ENCODE measurements at regions not wholly inside any gene's neighbourhood (a gene's known extent, or its start where the extent isn't known, plus 50 kb on each side); places are given as distances from the start of the nearest gene placed in this dataset.
"Not testable (repeated sequence)": the region's sequence is repeated elsewhere in the genome, so short reads cannot be mapped to it uniquely, and the experiment has no call there.

- DNase-seq (ENCODE audit: low read depth in 2 of 2) = no peak
Observed at GRCh38 chr2:65607662-65608305, 175.4 kb upstream of the SPRED2 start.

GRCh38 chr2:65605743-65606058, 173.3 kb upstream of the SPRED2 start:
- DNase-seq (ENCODE audit: low read depth in 2 of 2) = no peak

- no peak for DNase-seq (ENCODE audit: low read depth in 2 of 2)
Observed at GRCh38 chr2:65605058-65605742, 172.8 kb upstream of the SPRED2 start.

- no peak for DNase-seq (ENCODE audit: low read depth in 2 of 2)
Observed at GRCh38 chr2:65604246-65604645, 171.8 kb upstream of the SPRED2 start.

GRCh38 chr2:65602603-65603235, 170.3 kb upstream of the SPRED2 start:
- no peak for DNase-seq (ENCODE audit: low read depth in 2 of 2)

GRCh38 chr2:65600871-65601270, 168.5 kb upstream of the SPRED2 start:
- DNase-seq (ENCODE audit: low read depth in 2 of 2) = not testable (repeated sequence)

- DNase-seq (ENCODE audit: low read depth in 2 of 2) = not testable (repeated sequence)
Observed at GRCh38 chr2:65600351-65600750, 168.0 kb upstream of the SPRED2 start.

- DNase-seq (ENCODE audit: low read depth in 2 of 2) = no peak
Observed at GRCh38 chr2:65599693-65600092, 167.3 kb upstream of the SPRED2 start.

GRCh38 chr2:65598996-65599395, 166.6 kb upstream of the SPRED2 start:
- no peak for DNase-seq (ENCODE audit: low read depth in 2 of 2)

- DNase-seq (ENCODE audit: low read depth in 2 of 2) = no peak
Observed at GRCh38 chr2:65598264-65598663, 165.9 kb upstream of the SPRED2 start.

- no peak for DNase-seq (ENCODE audit: low read depth in 2 of 2)
Observed at GRCh38 chr2:65595630-65596029, 163.2 kb upstream of the SPRED2 start.

GRCh38 chr2:65594150-65594549, 161.8 kb upstream of the SPRED2 start:
- DNase-seq (ENCODE audit: low read depth in 2 of 2) = no peak

GRCh38 chr2:65589667-65590066, 157.3 kb upstream of the SPRED2 start:
- DNase-seq (ENCODE audit: low read depth in 2 of 2) = no peak

- no peak for DNase-seq (ENCODE audit: low read depth in 2 of 2)
Observed at GRCh38 chr2:65587779-65588178, 155.4 kb upstream of the SPRED2 start.

GRCh38 chr2:65586516-65586915, 154.1 kb upstream of the SPRED2 start:
- no peak for DNase-seq (ENCODE audit: low read depth in 2 of 2)

GRCh38 chr2:65583061-65583460, 150.7 kb upstream of the SPRED2 start:
- no peak for DNase-seq (ENCODE audit: low read depth in 2 of 2)

GRCh38 chr2:65582364-65582763, 150.0 kb upstream of the SPRED2 start:
- DNase-seq (ENCODE audit: low read depth in 2 of 2) = no peak

GRCh38 chr2:65580824-65581223, 148.4 kb upstream of the SPRED2 start:
- no peak for DNase-seq (ENCODE audit: low read depth in 2 of 2)

- no peak for DNase-seq (ENCODE audit: low read depth in 2 of 2)
Observed at GRCh38 chr2:65579506-65580235, 147.3 kb upstream of the SPRED2 start.

GRCh38 chr2:65577654-65578053, 145.3 kb upstream of the SPRED2 start:
- no peak for DNase-seq (ENCODE audit: low read depth in 2 of 2)

- DNase-seq (ENCODE audit: low read depth in 2 of 2) = peak; percentile 88 to 90
Observed at GRCh38 chr2:65576861-65577601, 144.6 kb upstream of the SPRED2 start.

- DNase-seq (ENCODE audit: low read depth in 2 of 2) = no peak
Observed at GRCh38 chr2:65576278-65576677, 143.9 kb upstream of the SPRED2 start.
